Mammary epithelial cell (primary cell): ENCODE measurements at regions not wholly inside any gene's neighbourhood (a gene's known extent, or its start where the extent isn't known, plus 50 kb on each side); places are given as distances from the start of the nearest gene placed in this dataset.

Experiments used
- EZH2 ChIP-seq: IDR thresholded peaks from 2 replicates; pipeline ENCODE4 v1.6.1; 2012; ENCODE audit warnings: low read length, inconsistent platforms, borderline replicate concordance
- TF ChIP-seq, protein P1 (sequence below), 2 donors: IDR thresholded peaks in 1 of 2; conservative IDR thresholded peaks in 1 of 2; 2 replicates each; pipeline ENCODE4 v1.5.1; 2011 to 2012; ENCODE audit warnings: inconsistent platforms in 2 of 2, low read length in 2 of 2, mild to moderate bottlenecking in 2 of 2, control low read depth in 1 of 2, low read depth in 1 of 2; ENCODE audit not compliant: insufficient read depth in 1 of 2; ENCODE audit errors: extremely low read depth in 1 of 2

- TF ChIP-seq, protein P1, sequence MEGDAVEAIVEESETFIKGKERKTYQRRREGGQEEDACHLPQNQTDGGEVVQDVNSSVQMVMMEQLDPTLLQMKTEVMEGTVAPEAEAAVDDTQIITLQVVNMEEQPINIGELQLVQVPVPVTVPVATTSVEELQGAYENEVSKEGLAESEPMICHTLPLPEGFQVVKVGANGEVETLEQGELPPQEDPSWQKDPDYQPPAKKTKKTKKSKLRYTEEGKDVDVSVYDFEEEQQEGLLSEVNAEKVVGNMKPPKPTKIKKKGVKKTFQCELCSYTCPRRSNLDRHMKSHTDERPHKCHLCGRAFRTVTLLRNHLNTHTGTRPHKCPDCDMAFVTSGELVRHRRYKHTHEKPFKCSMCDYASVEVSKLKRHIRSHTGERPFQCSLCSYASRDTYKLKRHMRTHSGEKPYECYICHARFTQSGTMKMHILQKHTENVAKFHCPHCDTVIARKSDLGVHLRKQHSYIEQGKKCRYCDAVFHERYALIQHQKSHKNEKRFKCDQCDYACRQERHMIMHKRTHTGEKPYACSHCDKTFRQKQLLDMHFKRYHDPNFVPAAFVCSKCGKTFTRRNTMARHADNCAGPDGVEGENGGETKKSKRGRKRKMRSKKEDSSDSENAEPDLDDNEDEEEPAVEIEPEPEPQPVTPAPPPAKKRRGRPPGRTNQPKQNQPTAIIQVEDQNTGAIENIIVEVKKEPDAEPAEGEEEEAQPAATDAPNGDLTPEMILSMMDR (conservative IDR thresholded peaks at IDR 0.05 in 1 of 2, IDR thresholded peaks at IDR 0.05 in 1 of 2; ENCODE audit: extremely low read depth in 1 of 2, insufficient read depth in 1 of 2, low read depth in 1 of 2, low read length in 2 of 2) = no peak
- no peak for TF ChIP-seq EZH2
Measured at GRCh38 chr9:71303351-71303750, 181.9 kb upstream of the TRPM3 start.
